GM12875 (cell line): ENCODE measurements at regions not wholly inside any gene's neighbourhood (a gene's known extent, or its start where the extent isn't known, plus 50 kb on each side); places are given as distances from the start of the nearest gene placed in this dataset.

ENCODE experiments used
- H3K4me3 ChIP-seq: one replicate; pipeline ENCODE4 v1.5.1; 2011; ENCODE audit warnings: low read depth, low read length, control low read depth
- CTCF ChIP-seq: IDR thresholded peaks from 2 replicates; pipeline ENCODE4 v1.5.1; 2011; ENCODE audit warnings: low read depth, mild to moderate bottlenecking, control low read depth, inconsistent platforms, low read length, moderate library complexity, borderline replicate concordance; ENCODE audit not compliant: insufficient read depth

DNA sequence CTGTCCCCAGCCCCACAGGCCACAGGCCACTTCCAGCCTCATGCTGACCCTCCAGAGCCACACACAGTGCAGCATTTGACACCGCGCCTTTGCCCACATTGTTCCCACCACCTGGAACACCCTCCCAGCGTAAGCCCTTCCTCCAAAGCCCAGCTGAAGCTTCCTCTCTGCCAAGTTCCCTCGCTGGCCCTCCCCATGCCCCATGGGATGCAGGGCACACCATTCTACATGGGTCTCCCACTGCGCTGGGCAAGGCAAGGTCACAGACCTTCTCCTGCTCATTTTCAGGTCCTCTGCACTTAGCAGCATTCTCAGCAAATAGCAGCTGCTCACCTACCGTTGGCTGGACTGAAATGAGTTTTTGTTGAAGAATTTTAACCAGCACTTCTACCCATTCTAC, 455.5 kb downstream of the EIPR1 start:
- TF ChIP-seq CTCF: no peak
- no peak overlapping the region for H3K4me3 ChIP-seq

GRCh38 chr2:2921011-2921720, 456.5 kb downstream of the EIPR1 start:
- no peak overlapping the region for H3K4me3 ChIP-seq
- TF ChIP-seq CTCF: no peak

DNA sequence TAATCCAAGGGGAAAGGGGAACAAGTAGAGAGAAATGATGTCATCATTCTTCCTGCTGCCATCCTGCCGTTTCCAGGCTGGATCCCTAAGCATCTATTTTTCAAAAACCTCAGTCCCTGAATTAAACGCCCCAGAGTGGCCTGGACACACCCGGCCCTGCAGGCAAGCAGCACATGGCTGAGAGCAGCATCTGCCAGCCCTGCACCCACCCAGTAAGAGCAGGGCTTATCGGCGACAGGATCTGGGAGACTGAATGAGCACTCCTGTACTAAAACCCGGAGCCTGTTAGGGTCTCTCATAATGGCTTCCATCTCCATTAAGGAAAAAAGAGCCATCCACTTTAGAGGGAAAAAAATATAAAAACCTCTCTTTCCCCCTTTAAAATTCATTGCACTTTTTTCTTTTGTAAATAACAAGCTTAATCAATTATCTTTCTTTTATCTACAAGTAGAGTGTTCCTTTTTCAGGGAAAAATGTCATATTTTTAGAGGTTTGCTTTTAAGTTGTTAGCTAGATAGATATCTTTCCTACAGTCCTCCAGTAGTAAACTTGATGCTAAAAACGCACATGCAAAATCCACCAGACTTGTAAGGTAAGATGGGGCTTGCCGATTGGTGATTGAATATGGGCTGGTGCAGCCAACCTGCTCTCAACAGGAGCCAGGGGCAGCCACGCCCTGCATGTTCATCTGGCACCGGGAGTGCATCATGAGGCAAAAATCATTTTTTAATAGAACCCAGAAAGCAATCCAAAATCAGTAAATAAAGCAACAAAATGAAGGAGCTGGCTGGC, 457.8 kb downstream of the EIPR1 start:
- H3K4me3 ChIP-seq: no peak overlapping the region
- TF ChIP-seq CTCF: no peak

DNA sequence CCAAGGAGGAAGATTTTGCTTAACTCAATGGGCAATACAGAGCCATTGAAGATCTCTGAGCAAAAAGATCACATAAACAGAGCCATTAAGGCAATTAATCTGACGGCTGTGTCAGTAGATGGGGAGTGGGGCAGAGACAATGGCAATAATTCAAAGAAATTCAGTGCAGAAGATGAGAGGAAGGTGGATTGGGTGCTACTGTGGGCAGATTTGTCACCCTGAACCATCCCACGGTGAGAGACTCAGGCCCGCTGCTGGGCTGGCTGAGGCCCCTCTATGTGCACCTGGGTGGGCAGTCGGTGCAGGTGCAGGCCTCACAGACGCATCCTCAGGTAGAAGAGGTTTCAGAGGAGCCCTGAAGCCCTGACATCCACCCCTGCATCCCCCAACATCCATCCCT, 458.6 kb downstream of the EIPR1 start:
- TF ChIP-seq CTCF: no peak
- H3K4me3 ChIP-seq: no peak overlapping the region

GRCh38 chr2:2916621-2917020, 461.0 kb downstream of the EIPR1 start:
- H3K4me3 ChIP-seq: no peak overlapping the region
- TF ChIP-seq CTCF: no peak

- no peak overlapping the region for H3K4me3 ChIP-seq
- no peak for TF ChIP-seq CTCF
Measured at GRCh38 chr2:2914252-2914651, 463.4 kb downstream of the EIPR1 start.
